Tongue (tissue), 1 donor: ENCODE measurements at regions not wholly inside any gene's neighbourhood (a gene's known extent, or its start where the extent isn't known, plus 50 kb on each side); places are given as distances from the start of the nearest gene placed in this dataset.
"Not testable (repeated sequence)": the region's sequence is repeated elsewhere in the genome, so short reads cannot be mapped to it uniquely, and the experiment has no call there.

Source experiments
- DNase-seq: peaks from one replicate; pipeline ENCODE4 v3.0.0-alpha.2; 2015

DNA sequence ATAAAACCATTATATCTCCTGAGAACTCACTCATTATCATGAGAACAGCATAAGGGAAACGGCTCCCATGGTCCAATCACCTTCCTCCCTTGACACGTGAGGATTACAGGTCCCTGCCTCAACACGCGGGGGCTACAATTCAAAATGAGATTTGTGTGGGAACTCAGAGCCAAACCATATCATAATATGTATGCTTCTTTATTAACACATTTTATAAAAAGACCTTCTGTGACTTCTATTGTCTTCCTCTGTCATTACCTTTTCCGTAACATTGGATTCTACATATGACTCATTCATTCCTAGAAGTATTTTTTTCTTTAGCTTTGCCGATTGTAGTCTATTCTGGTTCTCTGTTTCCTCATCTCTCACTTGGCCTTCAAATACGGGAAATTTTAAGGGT is 267.2 kb upstream of the ROBO1 start:
- DNase-seq: no peak

DNA sequence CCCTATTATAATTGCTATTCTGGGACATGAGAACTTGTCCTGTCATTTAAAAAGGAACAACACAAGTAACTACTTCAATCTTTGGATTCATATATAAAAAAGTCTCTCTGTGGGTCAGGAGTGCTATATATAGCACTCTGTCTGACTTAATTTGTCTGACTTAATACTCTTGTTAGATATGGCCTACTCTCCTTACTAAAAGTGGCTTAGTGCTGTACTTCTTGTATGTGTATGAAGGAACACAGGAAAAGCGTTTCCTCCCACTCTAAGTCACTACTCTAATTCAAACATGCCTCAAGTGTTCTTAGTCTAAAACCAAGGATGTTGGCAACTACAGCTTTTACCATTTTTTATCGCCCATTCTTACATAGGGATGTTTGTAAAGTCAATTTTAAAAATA is 255.2 kb upstream of the ROBO1 start:
- no peak for DNase-seq

DNA sequence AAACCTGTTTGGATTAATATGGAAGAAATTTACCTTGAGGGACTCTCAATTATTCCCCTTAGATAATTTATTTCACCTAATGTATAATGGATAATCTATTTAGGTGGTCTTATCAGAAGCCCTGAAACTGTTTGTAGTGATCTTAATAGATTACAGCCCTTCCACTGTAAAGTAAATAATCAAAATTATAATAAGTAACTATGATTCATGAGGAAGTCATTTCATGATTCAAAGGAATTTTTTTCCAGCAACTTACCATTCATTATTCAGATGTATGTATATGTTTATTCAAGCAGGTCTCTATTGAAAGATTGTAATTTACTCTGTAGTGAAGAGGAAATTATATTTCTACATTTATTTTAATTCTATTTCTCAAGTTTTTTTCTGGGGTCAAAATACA is 250.6 kb upstream of the ROBO1 start:
- DNase-seq: no peak

GRCh38 chr3:80017369-80017768 is 249.6 kb upstream of the ROBO1 start:
- no peak for DNase-seq

DNA sequence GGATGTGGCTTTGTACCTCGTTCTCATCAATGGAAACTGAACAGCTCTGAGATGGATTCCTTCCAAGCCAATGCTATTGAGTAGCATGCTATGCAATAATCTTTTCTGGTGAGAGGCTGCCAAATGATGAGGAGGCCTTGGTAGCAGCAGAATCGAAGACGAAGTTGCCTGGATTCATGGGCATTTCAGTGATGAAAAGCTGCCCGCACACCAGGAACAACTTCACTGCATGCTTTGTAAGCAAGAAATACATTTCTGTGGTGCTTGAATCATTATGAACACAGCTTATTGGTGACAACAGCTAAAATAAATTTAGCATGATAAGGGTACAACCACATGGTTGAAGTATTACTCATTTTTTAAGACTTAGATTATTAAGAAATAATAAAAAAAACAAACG is 246.8 kb upstream of the ROBO1 start:
- no peak for DNase-seq

DNA sequence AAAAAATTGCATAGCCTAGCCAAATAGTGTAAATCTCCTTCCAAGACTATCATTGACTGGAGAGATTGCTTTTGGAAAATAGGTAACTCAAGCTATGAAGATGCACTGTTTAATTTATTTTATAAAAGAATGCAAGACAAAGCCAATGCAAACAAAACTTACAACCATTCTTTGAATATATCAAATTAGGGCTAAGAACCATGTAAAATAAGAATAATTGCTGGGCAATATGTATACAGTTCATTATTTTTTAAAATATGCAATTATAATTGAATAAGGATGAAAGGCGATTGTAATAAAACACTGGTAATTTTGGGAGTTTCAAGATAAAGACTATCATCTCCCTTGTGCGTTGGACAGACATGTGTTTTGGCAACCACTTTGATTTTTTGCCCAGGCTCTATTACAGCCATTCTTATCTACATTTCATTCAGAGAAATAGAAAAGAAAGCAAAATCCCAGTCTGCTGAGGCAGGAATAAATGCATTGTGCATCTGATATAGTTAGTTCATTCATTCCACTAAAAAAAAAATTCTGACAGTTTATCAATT is 242.3 kb upstream of the ROBO1 start:
- no peak for DNase-seq

GRCh38 chr3:80007522-80007921 is 239.7 kb upstream of the ROBO1 start:
- no peak for DNase-seq

DNA sequence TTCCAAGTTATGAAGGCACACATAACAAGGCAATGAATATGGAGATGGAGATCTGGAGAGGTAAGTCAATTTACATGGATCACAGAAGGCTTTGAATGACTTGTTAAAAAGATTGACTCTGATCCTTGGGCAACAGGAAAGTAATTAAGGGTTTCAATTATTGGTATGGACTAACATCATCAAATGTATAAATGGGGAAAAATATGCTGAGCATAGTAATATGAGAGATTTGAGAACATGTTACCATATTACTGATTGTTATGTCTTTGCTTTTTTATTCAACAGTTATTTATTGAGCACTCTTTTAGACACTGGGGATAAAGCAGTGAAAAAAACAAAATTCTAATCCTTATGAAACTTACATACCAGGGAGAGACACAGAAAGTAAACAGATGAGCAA is 238.5 kb upstream of the ROBO1 start:
- DNase-seq: no peak

- DNase-seq: no peak
Observed at GRCh38 chr3:80000022-80000421, 232.2 kb upstream of the ROBO1 start.

- no peak for DNase-seq
Observed at GRCh38 chr3:79994397-79994796, 226.6 kb upstream of the ROBO1 start.

DNA sequence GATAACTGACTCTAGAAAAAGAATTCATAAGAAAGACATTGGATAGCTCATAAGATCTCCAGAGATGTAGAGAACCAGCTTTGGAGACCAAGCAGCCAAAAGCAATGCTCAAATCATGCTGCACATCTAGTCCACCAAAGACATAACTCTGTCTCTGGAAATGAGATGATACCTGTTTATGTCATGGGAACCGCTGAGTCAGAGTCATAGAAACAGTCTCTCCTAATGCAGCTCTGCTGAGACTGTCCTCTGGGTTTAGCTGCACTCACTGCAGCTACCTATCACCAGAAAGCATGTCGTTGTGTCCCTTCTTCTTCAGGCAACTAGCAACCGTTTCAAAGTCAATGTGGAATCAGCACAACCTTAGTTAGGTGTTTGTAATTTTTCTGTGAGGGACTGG is 218.5 kb upstream of the ROBO1 start:
- no peak for DNase-seq

GRCh38 chr3:79985816-79986215 is 218.0 kb upstream of the ROBO1 start:
- no peak for DNase-seq

DNA sequence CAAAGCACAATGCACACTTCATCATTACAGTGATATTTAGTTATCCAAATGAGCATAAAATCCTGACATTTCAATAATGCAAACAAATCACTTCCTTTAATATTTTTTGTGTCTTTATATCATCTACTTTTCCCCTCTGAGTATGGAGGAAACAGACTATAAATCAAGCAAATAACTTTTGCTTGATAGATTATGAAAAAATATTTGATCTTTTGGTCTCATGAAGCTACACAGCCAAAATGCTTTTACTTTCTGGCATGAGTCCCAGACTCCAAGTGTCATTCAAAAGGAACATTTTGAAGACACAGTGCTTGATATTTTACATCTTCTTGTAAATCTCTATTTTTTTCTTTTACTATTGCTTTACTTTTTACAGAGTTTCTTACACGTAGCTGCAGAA is 215.3 kb upstream of the ROBO1 start:
- peak; percentile 13 for DNase-seq

GRCh38 chr3:79979990-79980389 is 212.2 kb upstream of the ROBO1 start:
- DNase-seq: no peak

- no peak for DNase-seq
Observed at GRCh38 chr3:79976466-79976865, 208.7 kb upstream of the ROBO1 start.

- DNase-seq: no peak
Observed at GRCh38 chr3:79973917-79974595, 206.3 kb upstream of the ROBO1 start.

DNA sequence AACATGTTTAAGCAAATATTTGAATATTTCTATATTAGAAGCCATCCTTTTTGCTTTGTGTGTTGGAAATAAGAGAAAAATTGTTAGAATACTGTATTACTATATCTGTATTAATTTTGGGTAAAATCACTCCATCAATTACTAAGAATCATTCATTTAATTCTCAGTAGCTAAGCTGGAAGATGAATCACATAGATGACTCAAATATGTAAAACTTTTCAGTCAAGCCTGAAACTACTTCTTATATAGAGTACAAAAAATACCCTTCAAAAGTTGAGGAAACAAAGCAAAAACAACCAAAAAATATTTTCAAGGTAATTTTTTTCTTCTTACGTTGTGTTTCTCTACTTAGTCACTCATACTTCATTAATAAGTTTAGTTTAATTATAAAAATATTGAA is 205.7 kb upstream of the ROBO1 start:
- DNase-seq: no peak

- DNase-seq: no peak
Observed at GRCh38 chr3:79968418-79968817, 200.6 kb upstream of the ROBO1 start.

DNA sequence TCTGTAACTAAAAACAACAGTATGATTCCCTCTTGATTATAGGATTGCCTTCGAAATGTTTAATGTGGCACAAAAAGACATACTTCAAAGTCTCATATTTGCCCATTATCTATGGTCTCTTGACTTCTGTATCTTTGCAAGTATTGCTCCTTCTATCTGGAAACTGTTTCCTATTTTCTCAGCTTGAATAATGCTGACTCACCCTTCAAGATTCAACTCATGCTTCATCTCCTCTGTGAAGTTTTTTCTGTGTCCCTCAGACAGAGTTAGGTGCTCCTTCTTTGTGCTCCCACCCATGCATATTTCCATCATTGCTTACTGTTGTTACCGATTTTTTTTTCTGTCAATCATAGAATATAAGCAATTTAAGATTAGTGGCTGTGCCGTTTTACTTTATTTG is 192.8 kb upstream of the ROBO1 start:
- DNase-seq: no peak

DNA sequence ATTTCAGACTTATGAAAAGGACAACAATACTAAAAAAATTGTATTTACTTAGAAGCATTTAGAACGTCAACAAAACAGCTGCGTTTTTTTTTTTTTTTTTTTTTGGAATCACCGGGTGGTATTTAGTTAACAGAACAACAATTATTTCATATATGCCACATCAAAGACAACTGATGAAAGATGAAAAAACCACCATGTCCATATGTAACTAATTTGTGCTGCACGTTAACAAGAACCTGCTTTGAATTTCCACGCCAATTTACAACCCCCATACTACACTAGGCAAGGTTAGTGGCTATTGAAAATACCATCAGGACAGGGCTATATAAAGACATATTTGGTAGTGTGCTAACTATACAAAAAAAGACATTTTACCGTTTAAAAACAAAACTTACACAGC is 189.3 kb upstream of the ROBO1 start:
- no peak for DNase-seq

DNA sequence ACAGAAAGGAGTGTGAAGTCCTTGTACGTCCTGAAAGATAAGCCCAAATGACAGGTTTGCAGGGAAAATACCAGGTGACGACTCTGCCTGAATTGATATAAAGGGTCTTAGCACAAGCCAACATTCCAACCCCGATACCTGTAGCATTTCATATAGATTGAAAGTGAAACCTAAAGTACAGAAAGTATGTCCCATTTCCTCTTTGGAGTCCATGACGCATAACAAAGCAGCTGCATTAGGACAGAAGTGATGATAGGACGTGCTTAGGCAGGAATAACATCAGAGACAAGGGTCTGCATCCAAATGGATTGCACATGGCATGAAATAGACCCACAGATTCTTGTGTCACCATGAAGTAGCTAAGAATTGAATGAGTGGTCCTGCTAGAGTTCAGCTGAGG is 187.0 kb upstream of the ROBO1 start:
- no peak for DNase-seq

- no peak for DNase-seq
Observed at GRCh38 chr3:79953591-79954101, 185.8 kb upstream of the ROBO1 start.

DNA sequence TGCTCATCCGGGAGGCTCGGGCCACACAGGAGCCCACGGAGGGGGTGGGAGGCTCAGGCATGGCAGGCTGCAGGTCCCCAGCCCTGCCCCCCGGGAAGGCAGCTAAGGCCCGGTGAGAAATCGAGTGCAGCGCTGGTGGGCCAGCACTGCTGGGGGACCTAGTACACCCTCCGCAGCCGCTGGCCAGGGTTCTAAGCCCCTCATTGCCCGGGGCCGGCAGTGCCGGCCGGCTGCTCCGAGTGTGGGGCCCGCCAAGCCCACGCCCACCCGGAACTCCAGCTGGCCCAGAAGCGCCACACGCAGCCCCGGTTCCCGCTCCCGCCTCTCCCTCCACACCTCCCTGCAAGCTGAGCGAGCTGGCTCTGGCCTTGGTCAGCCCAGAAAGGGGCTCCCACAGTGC is 183.6 kb upstream of the ROBO1 start:
- not testable (repeated sequence) for DNase-seq

DNA sequence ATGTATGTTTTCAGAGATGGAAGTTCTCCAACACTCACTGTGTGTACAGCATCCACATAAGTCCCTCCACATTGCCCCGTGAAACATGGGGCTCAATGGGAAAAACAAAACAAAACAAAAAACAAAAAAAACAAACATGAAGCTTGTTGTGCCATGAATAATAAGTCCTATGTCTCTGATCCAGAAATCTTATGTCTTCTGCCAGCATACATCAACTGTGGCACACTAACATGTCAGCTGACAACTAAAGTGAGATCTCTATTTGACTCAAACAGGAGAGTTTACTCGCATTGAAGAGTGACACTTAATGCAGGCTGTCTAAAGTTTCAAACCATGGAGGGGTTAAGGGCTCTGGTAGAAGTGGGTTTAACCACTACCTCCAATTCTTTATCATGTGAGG is 180.2 kb upstream of the ROBO1 start:
- DNase-seq: no peak

DNA sequence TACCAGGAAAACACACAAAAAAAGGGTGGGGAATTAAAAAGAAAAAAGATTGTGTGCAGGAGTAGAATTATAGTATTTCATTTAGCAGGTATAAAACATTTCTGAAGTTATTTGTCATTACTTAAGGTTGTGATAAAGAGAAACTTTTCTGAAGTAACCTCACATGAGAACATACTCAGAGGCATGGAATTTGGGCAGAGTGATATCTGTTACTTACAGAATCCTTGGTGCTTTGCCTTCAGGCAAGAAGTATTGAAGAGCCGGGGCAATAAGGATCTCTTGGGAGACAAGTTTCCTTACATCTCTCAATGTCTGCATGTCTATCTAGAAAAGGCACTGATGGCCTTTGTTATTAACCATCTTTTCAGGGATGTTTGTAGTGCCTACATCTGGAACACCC is 179.7 kb upstream of the ROBO1 start:
- DNase-seq: no peak
